ENCODE measurements at regions not wholly inside any gene's neighbourhood (a gene's known extent, or its start where the extent isn't known, plus 50 kb on each side); places are given as distances from the start of the nearest gene placed in this dataset.
A peak's percentile ranks its signal among the peaks of the same experiment; 100 is the strongest.
"Not testable (repeated sequence)": the region's sequence is repeated elsewhere in the genome, so short reads cannot be mapped to it uniquely, and the experiment has no call there.

GRCh38 chr7:152594801-152595200, 81.1 kb downstream of the XRCC2 start:
- BruUV-seq (replicated peaks), result no TSS peak
- intact Hi-C loops (cut with micrococcal nuclease), result no loop called here
- Mint-ChIP-seq H3K36me3 (ENCODE audit: insufficient read depth, unreplicated experiment) (no peaks in the 10 kb centered on the region), H3K9me3 (ENCODE audit: unreplicated experiment) (no peaks in the 10 kb centered on the region), H3K27me3 (ENCODE audit: insufficient read depth, unreplicated experiment) (no peaks in the 10 kb centered on the region), H3K27ac (ENCODE audit: low read depth, unreplicated experiment) (no peak overlapping the region), H3K4me1 (ENCODE audit: insufficient read depth, unreplicated experiment) (no peaks in the 10 kb centered on the region), H3K4me3 (ENCODE audit: unreplicated experiment) (no peak overlapping the region)
- DNase-seq (ENCODE audit: unreplicated experiment), result no peak
- POLR2A ChIA-PET, result no interaction called here
- TF ChIP-seq, protein P1, sequence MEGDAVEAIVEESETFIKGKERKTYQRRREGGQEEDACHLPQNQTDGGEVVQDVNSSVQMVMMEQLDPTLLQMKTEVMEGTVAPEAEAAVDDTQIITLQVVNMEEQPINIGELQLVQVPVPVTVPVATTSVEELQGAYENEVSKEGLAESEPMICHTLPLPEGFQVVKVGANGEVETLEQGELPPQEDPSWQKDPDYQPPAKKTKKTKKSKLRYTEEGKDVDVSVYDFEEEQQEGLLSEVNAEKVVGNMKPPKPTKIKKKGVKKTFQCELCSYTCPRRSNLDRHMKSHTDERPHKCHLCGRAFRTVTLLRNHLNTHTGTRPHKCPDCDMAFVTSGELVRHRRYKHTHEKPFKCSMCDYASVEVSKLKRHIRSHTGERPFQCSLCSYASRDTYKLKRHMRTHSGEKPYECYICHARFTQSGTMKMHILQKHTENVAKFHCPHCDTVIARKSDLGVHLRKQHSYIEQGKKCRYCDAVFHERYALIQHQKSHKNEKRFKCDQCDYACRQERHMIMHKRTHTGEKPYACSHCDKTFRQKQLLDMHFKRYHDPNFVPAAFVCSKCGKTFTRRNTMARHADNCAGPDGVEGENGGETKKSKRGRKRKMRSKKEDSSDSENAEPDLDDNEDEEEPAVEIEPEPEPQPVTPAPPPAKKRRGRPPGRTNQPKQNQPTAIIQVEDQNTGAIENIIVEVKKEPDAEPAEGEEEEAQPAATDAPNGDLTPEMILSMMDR (IDR thresholded peaks at IDR 0.05; ENCODE audit: unreplicated experiment), result no peak
- CTCF ChIA-PET, result no interaction called here

DNA sequence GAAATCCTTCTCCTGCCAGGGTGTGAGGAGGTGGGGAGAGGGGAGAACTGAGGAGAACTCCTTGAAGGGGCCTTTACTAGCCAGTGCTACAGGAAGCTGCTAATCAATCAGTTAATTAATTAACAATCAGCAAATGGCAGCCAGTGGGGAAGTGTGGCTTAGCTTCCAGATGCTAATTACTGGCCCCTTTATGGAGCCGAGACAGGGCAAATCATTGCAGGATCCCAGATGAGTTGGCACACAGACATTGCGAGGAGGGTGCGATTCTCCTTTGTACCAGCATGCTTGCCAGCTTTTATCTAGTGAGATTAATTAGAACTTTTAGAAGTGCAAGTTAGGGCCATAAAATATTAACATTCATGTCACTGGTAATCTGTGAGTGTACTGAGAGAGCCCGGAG, 84.0 kb downstream of the XRCC2 start:
- TF ChIP-seq, protein P1 (IDR thresholded peaks at IDR 0.05; ENCODE audit: unreplicated experiment), result no peak
- Mint-ChIP-seq H3K4me1 (ENCODE audit: insufficient read depth, unreplicated experiment) (peaks cover 6% of the 10 kb centered on the region), H3K4me3 (ENCODE audit: unreplicated experiment) (no peak overlapping the region), H3K36me3 (ENCODE audit: insufficient read depth, unreplicated experiment) (no peaks in the 10 kb centered on the region), H3K9me3 (ENCODE audit: unreplicated experiment) (peaks cover 7% of the 10 kb centered on the region), H3K27ac (ENCODE audit: low read depth, unreplicated experiment) (no peak overlapping the region), H3K27me3 (ENCODE audit: insufficient read depth, unreplicated experiment) (no peaks in the 10 kb centered on the region)
- DNase-seq (ENCODE audit: unreplicated experiment), result no peak
- CTCF ChIA-PET, result interaction anchor here (0.6 to 0.7 kb wide), 2 partner anchors 254 to 288 kb away, joined by 3 read pairs; no protein-coding TSS in a partner anchor
- intact Hi-C loops (cut with micrococcal nuclease), result no loop called here
- BruUV-seq (replicated peaks), result no TSS peak
- POLR2A ChIA-PET, result no interaction called here

DNA sequence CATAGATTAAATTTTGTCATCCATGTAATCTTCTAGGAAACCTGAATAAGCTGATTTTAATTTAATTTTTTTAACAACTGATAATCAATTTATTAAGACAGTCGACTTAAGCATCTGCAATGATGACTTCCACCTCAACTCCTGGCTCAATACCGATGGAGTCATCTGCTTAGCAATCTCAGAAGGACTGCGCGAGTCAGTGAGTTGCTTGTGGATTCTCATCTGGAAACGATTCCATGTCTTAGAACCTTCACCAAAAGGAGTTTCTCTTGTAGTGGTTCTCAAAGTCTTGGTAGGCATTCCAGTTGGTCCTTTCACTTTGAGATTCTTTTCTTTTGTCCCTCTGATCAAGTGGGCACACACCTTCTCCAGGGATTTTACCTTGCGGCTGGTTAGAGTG, 85.5 kb downstream of the XRCC2 start:
- POLR2A ChIA-PET, result no interaction called here
- TF ChIP-seq, protein P1 (IDR thresholded peaks at IDR 0.05; ENCODE audit: unreplicated experiment), result no peak
- H3K27me3 Mint-ChIP-seq (ENCODE audit: insufficient read depth, unreplicated experiment), result no peaks in the 10 kb centered on the region
- H3K36me3 Mint-ChIP-seq (ENCODE audit: insufficient read depth, unreplicated experiment), result no peaks in the 10 kb centered on the region
- CTCF ChIA-PET, result interaction anchor here (0.6 kb wide), 1 partner anchor 1696 kb away, joined by 3 read pairs; no protein-coding TSS in a partner anchor
- H3K4me3 Mint-ChIP-seq (ENCODE audit: unreplicated experiment), result no peak overlapping the region
- peaks cover 7% of the 10 kb centered on the region for H3K9me3 Mint-ChIP-seq (ENCODE audit: unreplicated experiment)
- BruUV-seq (replicated peaks), result no TSS peak
- H3K4me1 Mint-ChIP-seq (ENCODE audit: insufficient read depth, unreplicated experiment), result peaks cover 6% of the 10 kb centered on the region
- no peak overlapping the region for H3K27ac Mint-ChIP-seq (ENCODE audit: low read depth, unreplicated experiment)
- no peak for DNase-seq (ENCODE audit: unreplicated experiment)
- intact Hi-C loops (cut with micrococcal nuclease), result no loop called here

- POLR2A ChIA-PET; H3K36me3 Mint-ChIP-seq (ENCODE audit: insufficient read depth, unreplicated experiment); H3K4me3 Mint-ChIP-seq (ENCODE audit: unreplicated experiment); H3K27me3 Mint-ChIP-seq (ENCODE audit: insufficient read depth, unreplicated experiment); BruUV-seq (replicated peaks); H3K9me3 Mint-ChIP-seq (ENCODE audit: unreplicated experiment); H3K4me1 Mint-ChIP-seq (ENCODE audit: insufficient read depth, unreplicated experiment); CTCF ChIA-PET; DNase-seq (ENCODE audit: unreplicated experiment); H3K27ac Mint-ChIP-seq (ENCODE audit: low read depth, unreplicated experiment): not testable (repeated sequence)
- intact Hi-C loops (cut with micrococcal nuclease), result loop anchor here (10.0 kb wide), 1 partner anchor 125 kb away; no protein-coding TSS in a partner anchor
These were observed 86.1 kb downstream of the XRCC2 start for GRCh38 chr7:152589821-152590220.

- DNase-seq (ENCODE audit: unreplicated experiment), result peak; percentile 59
- POLR2A ChIA-PET, result no interaction called here
- Mint-ChIP-seq H3K27me3 (ENCODE audit: insufficient read depth, unreplicated experiment) (no peaks in the 10 kb centered on the region), H3K27ac (ENCODE audit: low read depth, unreplicated experiment) (peak overlapping the region; percentile 90), H3K4me3 (ENCODE audit: unreplicated experiment) (no peak overlapping the region), H3K4me1 (ENCODE audit: insufficient read depth, unreplicated experiment) (peaks cover 6% of the 10 kb centered on the region), H3K36me3 (ENCODE audit: insufficient read depth, unreplicated experiment) (no peaks in the 10 kb centered on the region), H3K9me3 (ENCODE audit: unreplicated experiment) (peaks cover 7% of the 10 kb centered on the region)
- intact Hi-C loops (cut with micrococcal nuclease), result loop anchor here (10.0 kb wide), 1 partner anchor 124 kb away; no protein-coding TSS in a partner anchor
- TF ChIP-seq, protein P1 (IDR thresholded peaks at IDR 0.05; ENCODE audit: unreplicated experiment), result no peak
- BruUV-seq (replicated peaks), result no TSS peak
- CTCF ChIA-PET, result interaction anchor here (0.6 to 0.7 kb wide), 2 partner anchors 72 to 117 kb away, joined by 3 read pairs; no protein-coding TSS in a partner anchor
These were observed 87.6 kb downstream of the XRCC2 start for GRCh38 chr7:152588350-152588749.
